T-cell (primary cell): ENCODE measurements at regions not wholly inside any gene's neighbourhood (a gene's known extent, or its start where the extent isn't known, plus 50 kb on each side); places are given as distances from the start of the nearest gene placed in this dataset.
"Not testable (repeated sequence)": the region's sequence is repeated elsewhere in the genome, so short reads cannot be mapped to it uniquely, and the experiment has no call there.

Source experiments
- ATAC-seq, 4 experiments: fragments of 200-7000 bp in 3 of 4; fragments of 150-1000 bp in 1 of 4; cut with Tn5 transposase; replicated peaks in 1 of 4; 1 replicate in 3 of 4; 2 replicates in 1 of 4; pipeline ENCODE4 v1.10.0; 2021; ENCODE audit warnings: moderate library complexity in 3 of 4, mild to moderate bottlenecking in 2 of 4, moderate number of reproducible peaks in 1 of 4
- CTCF ChIA-PET, 2 donors: fragments of 300-600 bp; sonication (Branson Sonifier 250); formaldehyde crosslinking; loops; one replicate each; lab custom pipeline; 2022; ENCODE audit warnings: antibody characterized with exemption in 2 of 2; lab: Charles Lee
- POLR2A ChIA-PET, 2 donors: fragments of 300-600 bp; sonication (Branson Sonifier 250); formaldehyde crosslinking; loops; one replicate each; lab custom pipeline; 2022; ENCODE audit warnings: antibody characterized with exemption in 2 of 2; lab: Charles Lee
- DNase-seq, 35 experiments: peaks; one replicate each; pipeline versions ENCODE4 v3.0.0 to v3.0.0-alpha.2; 2013 to 2023
- H3K27ac ChIP-seq: one replicate; pipeline ENCODE4 v1.5.1; 2013; ENCODE audit warnings: low read length
- H3K27me3 ChIP-seq, 2 experiments: replicated peaks in 1 of 2; 1 replicate in 1 of 2; 2 replicates in 1 of 2; pipeline versions ENCODE4 v1.6.1 to v1.7.0; 2013; ENCODE audit warnings: low read length in 1 of 2, mixed read lengths in 1 of 2; ENCODE audit not compliant: control insufficient read depth in 2 of 2, insufficient read depth in 2 of 2; ENCODE audit errors: extremely low read depth in 1 of 2
- H3K36me3 ChIP-seq, 2 donors: 1 replicate in 1 of 2; 2 replicates in 1 of 2; pipeline versions ENCODE4 v1.6.1 to v1.7.0; 2013; ENCODE audit warnings: low read length in 1 of 2; ENCODE audit not compliant: control insufficient read depth in 2 of 2, insufficient read depth in 1 of 2; ENCODE audit errors: extremely low read depth in 1 of 2
- H3K4me1 ChIP-seq, 2 experiments: 1 replicate in 1 of 2; 2 replicates in 1 of 2; pipeline versions ENCODE4 v1.6.1 to v1.7.0; 2013; ENCODE audit warnings: low read length in 2 of 2, mixed read lengths in 1 of 2; ENCODE audit not compliant: insufficient read depth in 2 of 2, control insufficient read depth in 1 of 2; ENCODE audit errors: extremely low read depth in 1 of 2
- H3K4me3 ChIP-seq, 2 donors: 1 replicate in 1 of 2; 2 replicates in 1 of 2; pipeline versions ENCODE4 v1.5.1 to v1.7.0; 2013; ENCODE audit warnings: mild to moderate bottlenecking in 2 of 2, low read length in 1 of 2, moderate library complexity in 1 of 2; ENCODE audit not compliant: control insufficient read depth in 1 of 2; ENCODE audit errors: extremely low read depth in 1 of 2
- H3K9me3 ChIP-seq: 2 replicates; pipeline ENCODE4 v1.7.0; 2013
- H3K27ac Mint-ChIP-seq, 2 donors: one replicate each; pipeline ENCODE4 v1.8.0; 2020 to 2021; ENCODE audit warnings: mild to moderate bottlenecking in 2 of 2, mixed read lengths in 2 of 2
- H3K27me3 Mint-ChIP-seq, 2 donors: one replicate each; pipeline ENCODE4 v1.8.0; 2021 to 2022; ENCODE audit warnings: mixed read lengths in 2 of 2
- H3K36me3 Mint-ChIP-seq: one replicate; pipeline ENCODE4 v1.8.0; 2021; ENCODE audit warnings: mixed read lengths
- H3K4me1 Mint-ChIP-seq, 3 donors: one replicate each; pipeline ENCODE4 v1.8.0; 2020 to 2022; ENCODE audit warnings: mixed read lengths in 3 of 3, mild to moderate bottlenecking in 1 of 3
- H3K4me3 Mint-ChIP-seq, 3 donors: one replicate each; pipeline ENCODE4 v1.8.0; 2020 to 2022; ENCODE audit warnings: mild to moderate bottlenecking in 3 of 3, mixed read lengths in 3 of 3, moderate library complexity in 3 of 3
- H3K9me3 Mint-ChIP-seq, 3 donors: one replicate each; pipeline ENCODE4 v1.8.0; 2020 to 2022; ENCODE audit warnings: mixed read lengths in 3 of 3
- WGBS: methylation state at CpG from one replicate; pipeline ENCODE4 v1.1.5; 2013; ENCODE audit warnings: missing lambda C conversion rate; ENCODE audit not compliant: insufficient coverage; 5-methylcytosine and 5-hydroxymethylcytosine counted together

- no peak overlapping the region for H3K4me3 Mint-ChIP-seq
- DNase-seq: no peak
- H3K27ac ChIP-seq: no peak overlapping the region
- no peaks in the 10 kb centered on the region for H3K27me3 Mint-ChIP-seq
- no peaks in the 10 kb centered on the region for H3K4me1 Mint-ChIP-seq
- no peaks in the 10 kb centered on the region for H3K9me3 Mint-ChIP-seq
- H3K4me3 ChIP-seq: no peak overlapping the region
- no peaks in the 10 kb centered on the region for H3K4me1 ChIP-seq
- no peaks in the 10 kb centered on the region for H3K9me3 ChIP-seq
- no peak overlapping the region for H3K27ac Mint-ChIP-seq
- no peak for ATAC-seq
- no peaks in the 10 kb centered on the region for H3K27me3 ChIP-seq
- peaks cover 4% of the 10 kb centered on the region for H3K36me3 Mint-ChIP-seq
- ChIA-PET POLR2A (no interaction called here), CTCF (interaction anchor here in 1 of 2 donors (1.3 to 1.6 kb wide), 2 partner anchors 8 to 34 kb away, joined by 3 to 5 read pairs; no protein-coding TSS in a partner anchor)
- H3K36me3 ChIP-seq: no peaks in the 10 kb centered on the region
- WGBS: 60% methylated on average over 1 of the region's 5 CpGs
Observed at GRCh38 chr1:245008761-245009160, 144.4 kb upstream of the HNRNPU start.

GRCh38 chr1:245007852-245008251, 143.5 kb upstream of the HNRNPU start:
- Mint-ChIP-seq H3K4me3 (no peak overlapping the region), H3K4me1 (no peaks in the 10 kb centered on the region), H3K9me3 (no peaks in the 10 kb centered on the region), H3K27ac (no peak overlapping the region), H3K27me3 (no peaks in the 10 kb centered on the region), H3K36me3 (peaks cover 4% of the 10 kb centered on the region)
- DNase-seq (no peak), ATAC-seq (no peak)
- H3K36me3 ChIP-seq: no peaks in the 10 kb centered on the region
- H3K27me3 ChIP-seq: no peaks in the 10 kb centered on the region
- no peaks in the 10 kb centered on the region for H3K4me1 ChIP-seq
- 100% methylated on average over 1 of the region's 5 CpGs for WGBS
- H3K27ac ChIP-seq: no peak overlapping the region
- CTCF ChIA-PET: interaction anchor here in 1 of 2 donors (0.9 to 1.6 kb wide), 3 partner anchors 9 to 35 kb away, joined by 3 to 5 read pairs (median 3); no protein-coding TSS in a partner anchor
- no peaks in the 10 kb centered on the region for H3K9me3 ChIP-seq
- H3K4me3 ChIP-seq: no peak overlapping the region
- POLR2A ChIA-PET: interaction anchor here (0.6 to 0.7 kb wide), 2 partner anchors 31 to 1025 kb away, joined by 3 to 7 read pairs; no protein-coding TSS in a partner anchor

GRCh38 chr1:245003246-245003645, 138.9 kb upstream of the HNRNPU start:
- no peak for ATAC-seq
- CTCF ChIA-PET: no interaction called here
- DNase-seq: no peak
- Mint-ChIP-seq H3K4me1 (peaks cover 0 to 2% (median 0%) of the 10 kb centered on the region in 3 donors), H3K4me3 (no peak overlapping the region), H3K9me3 (no peaks in the 10 kb centered on the region), H3K27ac (no peak overlapping the region), H3K36me3 (no peaks in the 10 kb centered on the region), H3K27me3 (no peaks in the 10 kb centered on the region)
- Histone ChIP-seq H3K4me3 (no peak overlapping the region), H3K27ac (no peak overlapping the region), H3K36me3 (no peaks in the 10 kb centered on the region), H3K4me1 (no peaks in the 10 kb centered on the region), H3K9me3 (no peaks in the 10 kb centered on the region), H3K27me3 (no peaks in the 10 kb centered on the region)
- no CpG with 5 or more reads among the region's 2 CpGs for WGBS
- POLR2A ChIA-PET: no interaction called here

- Mint-ChIP-seq H3K9me3 (no peaks in the 10 kb centered on the region), H3K27ac (no peak overlapping the region), H3K4me1 (peaks cover 0 to 2% (median 0%) of the 10 kb centered on the region in 3 donors), H3K36me3 (no peaks in the 10 kb centered on the region), H3K27me3 (no peaks in the 10 kb centered on the region), H3K4me3 (no peak overlapping the region)
- no peaks in the 10 kb centered on the region for H3K27me3 ChIP-seq
- no peak overlapping the region for H3K4me3 ChIP-seq
- no peak overlapping the region for H3K27ac ChIP-seq
- DNase-seq (no peak), ATAC-seq (no peak)
- CTCF ChIA-PET: no interaction called here
- no peaks in the 10 kb centered on the region for H3K36me3 ChIP-seq
- H3K9me3 ChIP-seq: no peaks in the 10 kb centered on the region
- WGBS: no CpG with 5 or more reads among the region's 1 CpG
- H3K4me1 ChIP-seq: no peaks in the 10 kb centered on the region
- POLR2A ChIA-PET: no interaction called here
Observed at GRCh38 chr1:245001252-245001651, 136.9 kb upstream of the HNRNPU start.

GRCh38 chr1:245000872-245001188, 136.5 kb upstream of the HNRNPU start:
- H3K4me3 Mint-ChIP-seq: no peak overlapping the region
- ChIA-PET CTCF (no interaction called here), POLR2A (no interaction called here)
- H3K4me1 ChIP-seq: no peaks in the 10 kb centered on the region
- H3K4me3 ChIP-seq: no peak overlapping the region
- no peaks in the 10 kb centered on the region for H3K9me3 ChIP-seq
- H3K27ac ChIP-seq: no peak overlapping the region
- H3K27me3 ChIP-seq: no peaks in the 10 kb centered on the region
- no peaks in the 10 kb centered on the region for H3K36me3 ChIP-seq
- no peak for ATAC-seq
- H3K4me1 Mint-ChIP-seq: peaks cover 0 to 2% (median 0%) of the 10 kb centered on the region in 3 donors
- no peaks in the 10 kb centered on the region for H3K36me3 Mint-ChIP-seq
- no peak overlapping the region for H3K27ac Mint-ChIP-seq
- H3K9me3 Mint-ChIP-seq: no peaks in the 10 kb centered on the region
- no peak for DNase-seq
- H3K27me3 Mint-ChIP-seq: no peaks in the 10 kb centered on the region

GRCh38 chr1:244999644-245000043, 135.3 kb upstream of the HNRNPU start:
- H3K4me3 Mint-ChIP-seq, H3K9me3 Mint-ChIP-seq, POLR2A ChIA-PET, ATAC-seq, H3K27ac ChIP-seq, H3K27me3 ChIP-seq, H3K4me1 ChIP-seq, H3K27me3 Mint-ChIP-seq, H3K27ac Mint-ChIP-seq, H3K36me3 ChIP-seq, DNase-seq, CTCF ChIA-PET, H3K4me3 ChIP-seq, H3K36me3 Mint-ChIP-seq, H3K9me3 ChIP-seq, H3K4me1 Mint-ChIP-seq: not testable (repeated sequence)
- WGBS: 90% methylated on average over 2 of the region's 3 CpGs

GRCh38 chr1:244998717-244999346, 134.5 kb upstream of the HNRNPU start:
- H3K4me3 ChIP-seq: no peak overlapping the region
- no peaks in the 10 kb centered on the region for H3K27me3 ChIP-seq
- H3K4me1 Mint-ChIP-seq: peaks cover 0 to 2% (median 0%) of the 10 kb centered on the region in 3 donors
- ChIA-PET CTCF (no interaction called here), POLR2A (no interaction called here)
- H3K27ac Mint-ChIP-seq: no peak overlapping the region
- no peaks in the 10 kb centered on the region for H3K4me1 ChIP-seq
- no peaks in the 10 kb centered on the region for H3K9me3 ChIP-seq
- H3K36me3 Mint-ChIP-seq: no peaks in the 10 kb centered on the region
- H3K27ac ChIP-seq: no peak overlapping the region
- no peaks in the 10 kb centered on the region for H3K27me3 Mint-ChIP-seq
- WGBS: no CpG with 5 or more reads among the region's 1 CpG
- ATAC-seq: no peak
- no peak overlapping the region for H3K4me3 Mint-ChIP-seq
- no peak for DNase-seq
- no peaks in the 10 kb centered on the region for H3K36me3 ChIP-seq
- H3K9me3 Mint-ChIP-seq: no peaks in the 10 kb centered on the region
